Limb (tissue), 2 donors: ENCODE measurements at regions not wholly inside any gene's neighbourhood (a gene's known extent, or its start where the extent isn't known, plus 50 kb on each side); places are given as distances from the start of the nearest gene placed in this dataset.
"Not testable (repeated sequence)": the region's sequence is repeated elsewhere in the genome, so short reads cannot be mapped to it uniquely, and the experiment has no call there.

Experiments
- DNase-seq, 2 donors: peaks; one replicate each; pipeline ENCODE4 v3.0.0-alpha.2; 2016; ENCODE audit errors: extremely low spot score in 2 of 2

DNA sequence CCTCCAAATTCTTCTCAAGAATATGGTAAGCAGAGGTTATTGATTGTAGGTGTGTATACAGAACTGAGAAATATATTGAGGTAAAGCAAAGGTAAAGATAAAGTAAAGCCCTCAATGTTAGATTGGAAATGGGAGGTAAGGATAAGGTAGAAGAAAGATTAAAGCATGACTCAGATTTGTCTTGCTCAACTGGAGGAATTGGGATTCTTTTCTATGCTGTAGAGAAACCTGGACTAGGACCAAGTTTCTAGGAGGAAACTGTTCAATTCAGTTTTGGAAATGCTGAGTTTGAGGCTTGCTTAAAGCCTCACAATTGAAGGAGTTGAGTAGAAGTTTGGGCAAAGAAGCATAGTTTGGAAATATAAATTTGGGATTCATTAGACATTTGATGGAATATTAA lies 634.0 kb upstream of the PTCHD4 start:
- DNase-seq, result no peak

GRCh38 chr6:48743738-48744137 lies 632.7 kb upstream of the PTCHD4 start:
- no peak for DNase-seq

GRCh38 chr6:48736501-48737206 lies 625.7 kb upstream of the PTCHD4 start:
- peak in 1 of 2 donors; percentile 44 for DNase-seq

GRCh38 chr6:48735846-48736245 lies 624.8 kb upstream of the PTCHD4 start:
- DNase-seq, result no peak

DNA sequence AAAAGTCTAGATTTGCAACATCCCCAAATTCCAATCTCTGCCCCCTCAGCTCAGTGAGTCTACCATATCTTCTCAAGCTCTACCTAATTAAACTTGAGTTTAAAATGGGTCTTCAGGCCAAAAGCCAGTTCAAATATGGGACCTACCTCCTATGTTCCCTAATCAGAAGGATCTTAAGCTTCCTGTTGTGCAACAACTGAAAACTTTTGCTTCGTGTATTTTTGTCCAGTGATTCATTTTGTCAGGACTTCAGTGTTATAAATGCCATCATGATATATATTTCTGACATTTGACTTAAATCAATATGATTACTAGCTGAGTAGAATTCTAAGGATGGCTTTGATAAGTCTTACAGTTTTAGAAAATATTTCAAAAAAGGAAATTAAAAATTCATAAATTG lies 622.6 kb upstream of the PTCHD4 start:
- DNase-seq, result no peak

DNA sequence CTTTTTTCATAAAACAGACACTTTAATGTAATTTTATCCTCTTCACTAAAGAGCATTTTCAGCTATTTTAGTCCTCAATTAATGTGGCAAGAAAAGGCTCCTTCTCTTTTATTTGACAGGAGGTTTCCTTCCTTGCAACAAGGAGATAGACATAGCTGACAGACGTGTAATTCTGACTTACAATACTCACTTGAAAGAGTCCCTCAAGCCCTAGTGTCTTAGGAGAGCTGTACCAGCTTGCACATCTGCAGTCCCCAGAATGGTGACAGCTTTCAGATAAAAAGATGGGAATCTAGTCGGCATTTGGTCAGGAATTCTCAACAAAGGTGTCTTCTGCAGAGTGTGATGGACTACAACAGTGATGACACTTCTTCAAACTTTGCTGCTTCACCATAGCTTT lies 603.7 kb upstream of the PTCHD4 start:
- no peak for DNase-seq

DNA sequence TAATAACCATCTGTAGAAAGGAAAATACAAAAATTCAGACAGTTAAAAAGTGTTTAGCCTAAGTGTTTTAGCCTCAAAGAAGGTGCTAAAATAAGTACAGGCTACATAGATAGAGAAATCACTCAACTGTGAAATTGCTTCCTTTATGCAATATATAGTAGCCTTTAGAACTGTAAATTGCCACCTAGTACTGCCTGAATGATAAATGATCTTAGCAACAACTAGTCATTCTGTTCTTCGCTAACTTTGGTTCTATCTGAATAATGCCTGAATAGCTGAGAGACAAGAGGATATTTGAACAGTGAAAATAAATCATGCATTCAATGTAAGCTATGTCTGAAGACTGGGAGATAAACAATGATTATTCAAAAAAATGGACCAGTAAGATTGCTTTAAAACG lies 603.3 kb upstream of the PTCHD4 start:
- no peak for DNase-seq

GRCh38 chr6:48713612-48714011 lies 602.6 kb upstream of the PTCHD4 start:
- DNase-seq, result no peak

DNA sequence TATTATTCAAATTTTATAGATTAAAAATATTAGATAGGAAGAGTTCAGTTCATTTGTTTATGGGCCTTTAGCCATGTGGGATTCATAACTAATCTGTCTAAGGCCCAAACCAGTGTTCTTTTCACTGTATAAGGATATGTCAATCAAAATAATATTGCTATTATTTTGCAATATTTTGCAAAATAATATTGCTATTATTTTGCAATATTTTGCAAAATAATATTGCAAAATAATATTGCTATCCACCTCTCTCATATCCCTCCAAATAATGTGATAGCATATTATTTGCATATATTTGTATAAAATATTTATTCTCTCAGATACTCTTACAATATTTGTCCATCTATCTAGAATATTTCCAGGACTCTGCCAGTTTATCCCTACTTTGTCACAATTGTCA lies 595.3 kb upstream of the PTCHD4 start:
- DNase-seq, result no peak

DNA sequence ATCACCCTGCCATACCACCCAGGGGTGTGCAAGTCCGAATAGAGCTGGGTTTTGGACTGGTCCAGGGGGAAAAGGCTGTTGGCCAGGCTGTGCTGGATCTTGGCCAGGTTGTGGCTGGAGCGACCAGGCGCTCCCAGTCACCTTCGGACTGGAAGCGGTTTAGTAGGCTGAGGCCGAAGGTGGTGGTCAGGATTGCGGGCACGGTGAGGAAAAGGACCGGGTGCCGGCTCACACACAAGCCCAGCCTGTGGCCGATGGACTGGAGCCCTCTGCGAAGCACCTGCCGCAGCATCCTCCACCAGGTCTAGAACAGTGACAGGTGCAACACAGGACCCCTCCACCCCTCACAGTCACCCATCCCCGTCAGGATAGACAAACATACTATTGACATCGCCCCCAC lies 590.6 kb upstream of the PTCHD4 start:
- no peak for DNase-seq

- DNase-seq, result no peak
Measured at GRCh38 chr6:48695872-48696271, 584.9 kb upstream of the PTCHD4 start.

GRCh38 chr6:48691420-48691819 lies 580.4 kb upstream of the PTCHD4 start:
- no peak for DNase-seq

DNA sequence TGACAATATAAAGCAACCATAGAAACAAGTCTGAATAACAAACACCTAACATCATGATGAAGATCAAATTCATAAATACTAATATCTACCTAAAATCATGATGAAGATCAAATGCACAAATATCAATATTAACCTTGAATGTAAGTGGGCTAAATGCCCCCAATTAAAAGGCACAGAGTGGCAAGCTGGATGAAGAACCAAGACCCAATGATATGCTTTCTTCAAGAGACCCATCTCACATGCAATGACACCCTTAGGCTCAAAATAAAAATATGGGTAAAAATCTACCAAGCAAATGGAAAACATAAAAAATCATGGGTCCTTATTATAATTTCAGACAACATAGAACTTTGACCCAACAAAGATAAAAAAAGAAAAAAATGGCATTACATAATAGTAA lies 578.5 kb upstream of the PTCHD4 start:
- DNase-seq, result no peak

DNA sequence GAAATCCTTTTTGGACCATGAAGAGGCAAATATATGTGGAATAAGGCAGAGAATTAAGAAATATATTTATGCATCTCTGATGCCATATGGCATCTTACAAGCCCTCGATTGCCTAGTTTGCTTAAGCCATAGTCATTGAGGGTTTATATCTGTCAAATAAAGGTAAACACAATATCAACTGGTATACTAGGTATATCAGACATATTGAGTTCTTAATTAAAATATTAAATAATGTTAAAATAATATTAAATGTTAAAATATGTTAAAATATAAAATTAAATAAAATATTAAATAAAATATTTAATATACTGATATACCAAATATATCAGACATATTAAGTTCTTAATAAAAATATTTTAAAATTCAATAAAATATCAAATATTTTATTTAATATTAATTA lies 567.4 kb upstream of the PTCHD4 start:
- no peak for DNase-seq

DNA sequence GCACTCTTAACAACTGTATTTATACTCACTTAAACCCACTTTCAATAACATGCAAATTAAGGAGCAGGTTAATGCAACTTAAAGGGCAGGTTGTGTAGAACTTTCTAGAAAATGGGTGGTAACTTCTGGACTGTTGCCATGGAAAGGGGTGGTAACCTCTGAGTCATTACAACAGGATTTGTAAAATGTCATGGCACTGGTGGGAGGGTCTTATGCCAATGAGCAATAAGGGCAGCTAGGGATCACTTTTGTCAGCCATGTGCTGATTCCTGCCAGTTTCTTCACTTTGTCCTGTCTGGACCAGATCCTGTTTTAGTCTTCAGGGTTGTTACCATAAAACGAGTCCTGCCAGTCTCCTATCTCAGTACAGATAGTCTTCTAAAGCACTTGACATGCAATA lies 560.5 kb upstream of the PTCHD4 start:
- DNase-seq, result no peak

DNA sequence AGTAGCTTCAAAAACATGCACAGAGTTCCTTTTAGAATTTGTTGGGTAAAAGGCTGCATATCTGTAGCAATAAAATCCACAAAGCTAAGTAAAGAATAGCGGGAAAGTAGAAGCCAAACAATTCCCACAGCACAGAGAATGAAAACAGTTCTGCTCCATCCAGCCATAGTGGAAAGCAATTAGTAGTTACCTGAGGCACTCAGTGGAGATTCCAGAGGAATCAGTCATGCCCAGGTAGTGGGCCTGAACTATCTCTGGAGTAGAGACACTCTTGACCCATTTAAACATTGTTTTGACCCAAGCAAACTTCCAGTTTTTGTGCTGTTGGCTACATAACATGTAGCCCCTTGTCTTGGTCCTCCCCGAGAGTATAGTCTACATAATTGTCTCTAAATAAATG lies 559.5 kb upstream of the PTCHD4 start:
- DNase-seq, result no peak

GRCh38 chr6:48667797-48668196 lies 556.8 kb upstream of the PTCHD4 start:
- no peak for DNase-seq

DNA sequence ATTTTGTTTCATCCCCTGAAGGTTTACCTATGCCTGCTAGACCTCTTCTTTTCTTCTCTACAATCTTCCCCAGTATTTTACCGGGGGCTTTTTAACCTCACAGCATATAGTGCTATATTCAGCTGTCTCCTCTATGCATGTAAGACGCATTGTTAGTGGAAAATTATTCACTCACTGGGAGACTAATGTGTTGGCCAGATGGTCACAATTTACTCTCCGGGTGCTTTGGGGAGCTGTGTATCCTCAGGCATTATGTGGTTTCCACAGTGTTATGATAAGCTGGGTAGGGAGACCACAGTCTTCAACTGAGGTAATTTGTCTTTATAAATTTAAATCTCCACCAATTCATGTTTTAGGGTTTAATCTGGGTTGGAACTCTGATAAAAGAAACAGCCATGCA lies 553.8 kb upstream of the PTCHD4 start:
- no peak for DNase-seq

DNA sequence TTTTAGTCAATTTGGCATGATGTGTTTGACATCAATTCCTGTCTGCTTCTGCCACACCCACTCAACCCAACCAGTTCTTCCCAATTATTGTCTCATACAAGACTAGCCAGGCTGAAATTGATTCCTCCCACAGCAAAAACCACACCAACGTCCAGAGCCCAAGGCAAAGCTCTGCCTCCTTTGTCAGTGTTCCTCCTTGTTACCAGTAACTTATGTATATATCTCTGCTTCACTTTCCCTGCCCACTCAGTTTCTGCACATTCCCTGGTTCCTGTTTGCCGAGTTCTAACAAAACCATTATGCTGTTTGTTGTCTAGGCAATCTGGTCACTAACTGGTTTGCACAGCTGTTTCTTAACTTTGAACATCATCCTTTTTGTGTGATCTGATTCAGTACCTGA lies 547.9 kb upstream of the PTCHD4 start:
- no peak for DNase-seq

- no peak for DNase-seq
Measured at GRCh38 chr6:48641544-48641943, 530.5 kb upstream of the PTCHD4 start.

DNA sequence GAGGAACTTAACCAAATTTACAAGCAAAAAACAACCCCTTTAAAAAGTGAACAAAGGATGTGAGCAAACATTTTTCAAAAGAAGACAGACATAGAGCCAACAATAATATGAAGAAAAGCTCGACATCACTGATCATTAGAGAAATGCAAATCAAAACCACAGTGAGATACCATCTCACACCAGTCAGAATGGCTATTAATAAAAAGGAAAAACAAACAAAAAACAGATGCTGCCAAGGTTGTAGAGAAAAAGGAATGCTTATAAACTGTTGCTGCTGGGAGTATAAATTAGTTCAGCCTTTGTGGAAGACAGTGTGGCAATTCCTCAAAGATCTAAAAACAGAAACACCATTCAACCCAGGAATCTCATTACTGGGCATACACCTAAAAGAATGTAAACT lies 527.8 kb upstream of the PTCHD4 start:
- DNase-seq, result not testable (repeated sequence)

DNA sequence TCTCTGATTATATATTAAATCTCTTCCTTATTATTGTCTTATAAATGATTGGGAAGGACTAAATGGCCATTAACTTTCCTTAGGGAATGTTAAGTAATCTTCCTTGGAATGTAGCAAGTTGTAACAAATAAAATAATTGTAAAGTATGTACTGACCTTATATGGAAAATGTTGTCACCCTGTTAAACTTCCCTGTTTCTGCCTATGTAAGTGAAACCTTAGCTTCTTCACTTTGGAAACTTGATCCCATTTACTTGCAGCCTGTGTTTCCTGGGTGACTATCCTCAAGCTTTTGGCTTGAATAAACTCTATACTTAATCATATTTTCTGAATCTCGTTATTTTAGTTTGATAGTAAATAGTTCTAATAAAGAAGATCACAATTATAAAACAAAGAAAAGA lies 519.5 kb upstream of the PTCHD4 start:
- DNase-seq, result no peak

GRCh38 chr6:48628316-48628715 lies 517.3 kb upstream of the PTCHD4 start:
- no peak for DNase-seq

DNA sequence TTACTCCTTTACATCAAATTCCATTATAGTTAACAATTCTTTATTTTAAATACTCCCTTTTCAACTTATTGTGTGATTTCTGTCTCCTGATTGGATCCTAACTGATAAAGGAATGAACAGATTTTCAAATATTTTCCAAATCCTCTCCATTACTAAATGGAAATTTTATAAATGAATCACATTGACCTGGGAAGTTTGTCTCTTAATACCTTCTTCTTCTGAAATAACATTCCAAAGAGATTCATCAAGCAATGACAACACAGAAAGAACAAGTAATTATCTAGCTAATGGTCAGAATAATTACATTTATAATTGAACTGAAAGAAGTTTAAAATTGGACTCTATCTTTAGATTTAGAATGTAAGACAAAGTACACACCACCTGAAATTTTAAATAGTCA lies 515.4 kb upstream of the PTCHD4 start:
- DNase-seq, result no peak
